ENCODE measurements at regions not wholly inside any gene's neighbourhood (a gene's known extent, or its start where the extent isn't known, plus 50 kb on each side); places are given as distances from the start of the nearest gene placed in this dataset.

DNA sequence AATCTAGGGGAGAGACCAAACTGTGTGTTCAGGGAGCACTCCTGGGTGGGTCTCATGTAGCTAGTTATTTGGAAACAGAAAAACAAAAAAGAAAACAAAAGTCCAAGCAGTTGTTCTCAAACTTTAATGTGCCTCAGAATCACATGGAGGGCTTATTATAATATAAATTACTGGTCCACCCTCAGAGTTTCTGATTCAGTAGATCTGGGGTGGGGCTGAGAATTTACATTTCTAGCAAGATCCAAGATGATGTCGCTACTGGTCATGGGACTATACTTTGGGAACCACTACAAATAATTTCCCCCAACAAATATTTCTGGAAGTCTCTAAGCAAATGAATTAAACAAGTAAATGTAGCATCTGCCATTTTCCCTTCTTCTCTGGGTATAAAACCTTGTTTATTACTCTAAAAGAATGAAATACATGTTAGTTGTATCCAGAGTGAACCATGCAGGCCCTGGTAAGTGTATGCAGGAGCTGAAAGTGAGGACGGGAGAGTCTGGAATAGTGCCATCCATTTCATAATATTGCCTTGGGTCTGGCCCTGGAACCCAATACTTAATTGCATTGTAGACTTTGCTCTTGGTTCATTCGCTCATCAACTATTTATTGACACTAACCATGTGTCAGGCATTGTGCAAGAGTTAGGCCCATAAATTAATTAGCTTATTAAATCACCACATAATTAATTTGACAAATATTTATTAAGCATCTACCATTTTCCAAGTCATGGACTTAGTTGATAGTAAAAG, 490.8 kb downstream of the EPM2A start:
- TF ChIP-seq, protein P1, sequence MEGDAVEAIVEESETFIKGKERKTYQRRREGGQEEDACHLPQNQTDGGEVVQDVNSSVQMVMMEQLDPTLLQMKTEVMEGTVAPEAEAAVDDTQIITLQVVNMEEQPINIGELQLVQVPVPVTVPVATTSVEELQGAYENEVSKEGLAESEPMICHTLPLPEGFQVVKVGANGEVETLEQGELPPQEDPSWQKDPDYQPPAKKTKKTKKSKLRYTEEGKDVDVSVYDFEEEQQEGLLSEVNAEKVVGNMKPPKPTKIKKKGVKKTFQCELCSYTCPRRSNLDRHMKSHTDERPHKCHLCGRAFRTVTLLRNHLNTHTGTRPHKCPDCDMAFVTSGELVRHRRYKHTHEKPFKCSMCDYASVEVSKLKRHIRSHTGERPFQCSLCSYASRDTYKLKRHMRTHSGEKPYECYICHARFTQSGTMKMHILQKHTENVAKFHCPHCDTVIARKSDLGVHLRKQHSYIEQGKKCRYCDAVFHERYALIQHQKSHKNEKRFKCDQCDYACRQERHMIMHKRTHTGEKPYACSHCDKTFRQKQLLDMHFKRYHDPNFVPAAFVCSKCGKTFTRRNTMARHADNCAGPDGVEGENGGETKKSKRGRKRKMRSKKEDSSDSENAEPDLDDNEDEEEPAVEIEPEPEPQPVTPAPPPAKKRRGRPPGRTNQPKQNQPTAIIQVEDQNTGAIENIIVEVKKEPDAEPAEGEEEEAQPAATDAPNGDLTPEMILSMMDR (conservative IDR thresholded peaks at IDR 0.05; ENCODE audit: low read depth, low read length), result no peak
- no peak for TF ChIP-seq EZH2 (IDR thresholded peaks at IDR 0.05; ENCODE audit: borderline replicate concordance, low read depth, low read length, poor library complexity, severe bottlenecking)
